H1 (cell line): ENCODE measurements at regions not wholly inside any gene's neighbourhood (a gene's known extent, or its start where the extent isn't known, plus 50 kb on each side); places are given as distances from the start of the nearest gene placed in this dataset.
"Not testable (repeated sequence)": the region's sequence is repeated elsewhere in the genome, so short reads cannot be mapped to it uniquely, and the experiment has no call there.

Experiments
- CTCF ChIA-PET: fragments of 300-600 bp; sonication (Branson Sonifier 250); formaldehyde crosslinking; loops from one replicate; lab custom pipeline; 2021; ENCODE audit not compliant: partially characterized antibody; lab: Charles Lee
- POLR2A ChIA-PET: fragments of 300-600 bp; sonication (Branson Sonifier 250); formaldehyde crosslinking; loops from one replicate; lab custom pipeline; 2021; ENCODE audit warnings: inconsistent platforms; ENCODE audit not compliant: partially characterized antibody; lab: Charles Lee
- DNase-seq, 2 experiments: peaks; one replicate each; pipeline versions ENCODE4 v3.0.0 to v3.0.0-alpha.2; 2010 to 2022; ENCODE audit warnings: low spot score in 2 of 2, low read depth in 1 of 2, mixed read lengths in 1 of 2
- FAIRE-seq: peaks from 2 replicates; lab custom pipeline; 2011; peaks lifted over from hg19 to GRCh38; lab: Jason Lieb, UNC
- H2AFZ ChIP-seq: 2 replicates; pipeline ENCODE4 v1.8.1; 2012; ENCODE audit warnings: low read length, inconsistent platforms
- H2AK5ac ChIP-seq: 2 replicates; pipeline ENCODE4 v1.6.1; 2013; ENCODE audit warnings: low read depth, low read length
- H2BK120ac ChIP-seq: replicated peaks from 2 replicates; pipeline ENCODE3; 2013; ENCODE audit warnings: low read depth, low read length, inconsistent platforms
- H2BK12ac ChIP-seq: 2 replicates; pipeline ENCODE4 v1.6.1; 2013; ENCODE audit warnings: low read depth, low read length
- H2BK15ac ChIP-seq: 2 replicates; pipeline ENCODE4 v1.6.1; 2013; ENCODE audit warnings: low read length
- H2BK20ac ChIP-seq: 2 replicates; pipeline ENCODE4 v1.6.1; 2013; ENCODE audit warnings: low read length
- H2BK5ac ChIP-seq: 2 replicates; pipeline ENCODE4 v1.6.1; 2013; ENCODE audit warnings: low read depth, low read length
- H3K14ac ChIP-seq: 2 replicates; pipeline ENCODE4 v1.6.1; 2013; ENCODE audit warnings: inconsistent platforms; ENCODE audit not compliant: insufficient read length
- H3K18ac ChIP-seq: 2 replicates; pipeline ENCODE4 v1.6.1; 2013; ENCODE audit warnings: low read length; ENCODE audit errors: extremely low read depth
- H3K23ac ChIP-seq: 2 replicates; pipeline ENCODE4 v1.6.1; 2013; ENCODE audit warnings: inconsistent platforms; ENCODE audit not compliant: insufficient read length
- H3K23me2 ChIP-seq: 2 replicates; pipeline ENCODE4 v1.6.1; 2013; ENCODE audit warnings: low read depth, low read length
- H3K27ac ChIP-seq: 2 replicates; pipeline ENCODE4 v1.6.1; 2011; ENCODE audit warnings: low read depth, low read length, inconsistent platforms
- H3K27me3 ChIP-seq, 4 experiments: replicated peaks in 1 of 4; 1 replicate in 1 of 4; 2 replicates in 3 of 4; pipeline versions ENCODE4 v1.6.1 to v1.8.1; 2011 to 2013; ENCODE audit warnings: low read length in 3 of 4, mild to moderate bottlenecking in 3 of 4, inconsistent platforms in 2 of 4, mixed read lengths in 2 of 4, moderate library complexity in 1 of 4; ENCODE audit not compliant: control insufficient read depth in 3 of 4, insufficient read depth in 3 of 4; ENCODE audit errors: extremely low read depth in 1 of 4
- H3K36me3 ChIP-seq, 4 experiments: 2 replicates each; pipeline versions ENCODE4 v1.6.1 to v1.8.1; 2011 to 2013; ENCODE audit warnings: mild to moderate bottlenecking in 4 of 4, low read length in 3 of 4, moderate library complexity in 2 of 4, control low read depth in 1 of 4, inconsistent platforms in 1 of 4; ENCODE audit not compliant: insufficient read depth in 4 of 4, control insufficient read depth in 2 of 4
- H3K4ac ChIP-seq: replicated peaks from 2 replicates; pipeline ENCODE3; 2013; ENCODE audit warnings: low read length, low read depth, mixed read lengths, inconsistent platforms; ENCODE audit not compliant: insufficient read length
- H3K4me1 ChIP-seq, 4 experiments: replicated peaks in 1 of 4; 1 replicate in 1 of 4; 2 replicates in 3 of 4; pipeline versions ENCODE4 v1.6.1 to v1.8.1; 2011 to 2013; ENCODE audit warnings: low read length in 3 of 4, inconsistent platforms in 2 of 4, mixed read lengths in 1 of 4; ENCODE audit not compliant: insufficient read depth in 4 of 4, control insufficient read depth in 3 of 4
- H3K4me2 ChIP-seq, 2 experiments: 2 replicates each; pipeline versions ENCODE4 v1.6.1 to v1.8.1; 2011 to 2013; ENCODE audit warnings: low read depth in 2 of 2, low read length in 2 of 2, control low read depth in 1 of 2, inconsistent platforms in 1 of 2, mild to moderate bottlenecking in 1 of 2; ENCODE audit not compliant: insufficient read depth in 1 of 2
- H3K4me3 ChIP-seq, 4 experiments: fragments of 200-600, 300-600 bp in 1 of 4; sonication (generic), shearing (Covaris generic), sonication (Bioruptor Twin) in 1 of 4; 2 replicates each; pipeline versions ENCODE4 v1.5.1 to v1.8.1; 2011 to 2016; ENCODE audit warnings: low read length in 4 of 4, low read depth in 3 of 4, control low read depth in 2 of 4, inconsistent platforms in 2 of 4, mild to moderate bottlenecking in 2 of 4, mixed read lengths in 1 of 4, moderate library complexity in 1 of 4; ENCODE audit not compliant: insufficient read depth in 2 of 4; ENCODE audit errors: extremely low read depth in 1 of 4
- H3K56ac ChIP-seq: replicated peaks from 2 replicates; pipeline ENCODE3; 2013; ENCODE audit warnings: low read depth, mild to moderate bottlenecking, mixed read lengths, low read length, inconsistent platforms; ENCODE audit not compliant: insufficient read length
- H3K79me1 ChIP-seq: 2 replicates; pipeline ENCODE4 v1.6.1; 2013; ENCODE audit warnings: low read depth, low read length, control low read depth
- H3K79me2 ChIP-seq, 2 experiments: 2 replicates each; pipeline versions ENCODE4 v1.6.1 to v1.8.1; 2012 to 2013; ENCODE audit warnings: low read length in 2 of 2, mild to moderate bottlenecking in 2 of 2, inconsistent platforms in 1 of 2; ENCODE audit not compliant: insufficient read depth in 2 of 2, control insufficient read depth in 1 of 2
- H3K9ac ChIP-seq, 4 experiments: replicated peaks in 1 of 4; 1 replicate in 1 of 4; 2 replicates in 3 of 4; pipeline versions ENCODE4 v1.6.1 to v1.8.1; 2011 to 2013; ENCODE audit warnings: low read depth in 3 of 4, low read length in 3 of 4, control low read depth in 2 of 4, mild to moderate bottlenecking in 2 of 4, moderate library complexity in 2 of 4, inconsistent platforms in 1 of 4; ENCODE audit errors: extremely low read depth in 1 of 4
- H3K9me3 ChIP-seq, 2 experiments: 2 replicates each; pipeline versions ENCODE4 v1.6.1 to v1.8.1; 2012 to 2013; ENCODE audit warnings: mild to moderate bottlenecking in 2 of 2, moderate library complexity in 2 of 2, control low read depth in 1 of 2, inconsistent platforms in 1 of 2, low read depth in 1 of 2, low read length in 1 of 2, mixed read lengths in 1 of 2; ENCODE audit not compliant: insufficient read depth in 2 of 2
- H4K20me1 ChIP-seq, 2 experiments: replicated peaks in 1 of 2; 2 replicates each; pipeline versions ENCODE3 to v1.8.1; 2011 to 2013; ENCODE audit warnings: inconsistent platforms in 2 of 2, low read length in 2 of 2, mild to moderate bottlenecking in 1 of 2; ENCODE audit not compliant: insufficient read depth in 2 of 2, control insufficient read depth in 1 of 2
- H4K5ac ChIP-seq: 2 replicates; pipeline ENCODE4 v1.6.1; 2013; ENCODE audit warnings: low read length, low read depth, mixed read lengths, inconsistent platforms; ENCODE audit not compliant: insufficient read length
- H4K8ac ChIP-seq: 2 replicates; pipeline ENCODE4 v1.8.0; 2013; ENCODE audit warnings: mild to moderate bottlenecking, moderate library complexity, low read length, inconsistent platforms; ENCODE audit not compliant: insufficient read depth; ENCODE audit errors: extremely low read depth
- H4K91ac ChIP-seq: replicated peaks from 2 replicates; pipeline ENCODE3; 2013; ENCODE audit warnings: low read length, mixed read lengths, inconsistent platforms; ENCODE audit not compliant: insufficient read length
- WGBS, 2 experiments: shearing (Covaris generic) in 1 of 2; methylation state at CpG; one replicate each; pipeline versions ENCODE4 v1.1.6 to v1.1.7; 2013 to 2015; ENCODE audit warnings: low lambda C conversion rate in 2 of 2, mixed read lengths in 2 of 2, inconsistent platforms in 1 of 2, low coverage in 1 of 2, missing lambda C conversion rate in 1 of 2; ENCODE audit not compliant: insufficient replicate concordance in 2 of 2, insufficient coverage in 1 of 2, insufficient read length in 1 of 2; ENCODE audit errors: extremely low coverage in 1 of 2, missing lambda C conversion rate in 1 of 2; 5-methylcytosine and 5-hydroxymethylcytosine counted together

DNA sequence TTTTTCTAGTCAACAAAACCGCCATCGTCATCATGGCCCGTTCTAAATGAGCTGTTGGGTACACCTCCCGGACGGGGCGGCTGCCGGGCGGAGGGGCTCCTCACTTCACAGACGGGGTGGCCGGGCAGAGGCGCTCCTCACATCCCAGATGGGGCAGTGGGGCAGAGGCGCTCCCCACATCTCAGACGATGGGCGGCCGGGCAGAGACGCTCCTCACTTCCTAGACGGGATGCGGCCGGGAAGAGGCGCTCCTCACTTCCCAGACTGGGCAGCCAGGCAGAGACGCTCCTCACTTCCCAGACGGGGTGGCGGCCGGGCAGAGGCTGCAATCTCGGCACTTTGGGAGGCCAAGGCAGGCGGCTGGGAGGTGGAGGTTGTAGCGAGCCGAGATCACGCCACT, 250.7 kb upstream of the CNTN5 start:
- H2BK15ac ChIP-seq, H4K8ac ChIP-seq, H3K27ac ChIP-seq, H3K79me1 ChIP-seq, H3K56ac ChIP-seq, DNase-seq, H2BK20ac ChIP-seq, H2BK120ac ChIP-seq, H3K9ac ChIP-seq, POLR2A ChIA-PET, H3K27me3 ChIP-seq, H4K5ac ChIP-seq, H2AFZ ChIP-seq, H4K91ac ChIP-seq, H3K4me1 ChIP-seq, H2BK5ac ChIP-seq, H3K79me2 ChIP-seq, FAIRE-seq, H3K36me3 ChIP-seq, H3K4ac ChIP-seq, H3K23me2 ChIP-seq, H3K4me2 ChIP-seq, H2AK5ac ChIP-seq, H3K23ac ChIP-seq, CTCF ChIA-PET, H2BK12ac ChIP-seq, H4K20me1 ChIP-seq, H3K18ac ChIP-seq, H3K14ac ChIP-seq, H3K4me3 ChIP-seq: not testable (repeated sequence)
- 100% methylated on average over 2 of the region's 29 CpGs; no CpG with 5 or more reads in 1 of the 2 experiments for WGBS, 2 experiments
- peaks cover 11 to 14% of the 10 kb centered on the region in 2 experiments for H3K9me3 ChIP-seq
